GM12873 (cell line): ENCODE measurements at regions not wholly inside any gene's neighbourhood (a gene's known extent, or its start where the extent isn't known, plus 50 kb on each side); places are given as distances from the start of the nearest gene placed in this dataset.

Experiments used
- CTCF ChIP-seq: IDR thresholded peaks from 2 replicates; pipeline ENCODE4 v1.5.1; 2012; ENCODE audit warnings: low read depth, mild to moderate bottlenecking, moderate library complexity, low read length, control low read depth; ENCODE audit not compliant: insufficient read depth; ENCODE audit errors: missing control alignments

- no peak for TF ChIP-seq CTCF
Measured at GRCh38 chr1:98575955-98576354, 85.6 kb upstream of the SNX7 start.

GRCh38 chr1:98565951-98566350 is 95.6 kb upstream of the SNX7 start:
- TF ChIP-seq CTCF: no peak

- no peak for TF ChIP-seq CTCF
Measured at GRCh38 chr1:98559291-98559690, 102.2 kb upstream of the SNX7 start.

- no peak for TF ChIP-seq CTCF
Measured at GRCh38 chr1:98557895-98558294, 103.6 kb upstream of the SNX7 start.

GRCh38 chr1:98556521-98557158 is 104.9 kb upstream of the SNX7 start:
- TF ChIP-seq CTCF: peak; percentile 51

- no peak for TF ChIP-seq CTCF
Measured at GRCh38 chr1:98555814-98556213, 105.7 kb upstream of the SNX7 start.

GRCh38 chr1:98550076-98550475 is 111.4 kb upstream of the SNX7 start:
- no peak for TF ChIP-seq CTCF
